C4-2B (cell line): ENCODE measurements at regions not wholly inside any gene's neighbourhood (a gene's known extent, or its start where the extent isn't known, plus 50 kb on each side); places are given as distances from the start of the nearest gene placed in this dataset.

ENCODE experiments used
- ZFX ChIP-seq: fragments of 450-650 bp; IDR thresholded peaks from 2 replicates; pipeline ENCODE4 v1.6.1; 2017
- TF ChIP-seq, protein P1 (sequence below): fragments of 450-650 bp; conservative IDR thresholded peaks from 2 replicates; pipeline ENCODE4 v1.5.1; 2017; ENCODE audit warnings: mild to moderate bottlenecking

GRCh38 chr2:133736674-133737073 lies 168.4 kb upstream of the NCKAP5 start:
- TF ChIP-seq, protein P1, sequence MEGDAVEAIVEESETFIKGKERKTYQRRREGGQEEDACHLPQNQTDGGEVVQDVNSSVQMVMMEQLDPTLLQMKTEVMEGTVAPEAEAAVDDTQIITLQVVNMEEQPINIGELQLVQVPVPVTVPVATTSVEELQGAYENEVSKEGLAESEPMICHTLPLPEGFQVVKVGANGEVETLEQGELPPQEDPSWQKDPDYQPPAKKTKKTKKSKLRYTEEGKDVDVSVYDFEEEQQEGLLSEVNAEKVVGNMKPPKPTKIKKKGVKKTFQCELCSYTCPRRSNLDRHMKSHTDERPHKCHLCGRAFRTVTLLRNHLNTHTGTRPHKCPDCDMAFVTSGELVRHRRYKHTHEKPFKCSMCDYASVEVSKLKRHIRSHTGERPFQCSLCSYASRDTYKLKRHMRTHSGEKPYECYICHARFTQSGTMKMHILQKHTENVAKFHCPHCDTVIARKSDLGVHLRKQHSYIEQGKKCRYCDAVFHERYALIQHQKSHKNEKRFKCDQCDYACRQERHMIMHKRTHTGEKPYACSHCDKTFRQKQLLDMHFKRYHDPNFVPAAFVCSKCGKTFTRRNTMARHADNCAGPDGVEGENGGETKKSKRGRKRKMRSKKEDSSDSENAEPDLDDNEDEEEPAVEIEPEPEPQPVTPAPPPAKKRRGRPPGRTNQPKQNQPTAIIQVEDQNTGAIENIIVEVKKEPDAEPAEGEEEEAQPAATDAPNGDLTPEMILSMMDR = no peak
- TF ChIP-seq ZFX = no peak
